Natural killer cell (primary cell): ENCODE measurements at regions not wholly inside any gene's neighbourhood (a gene's known extent, or its start where the extent isn't known, plus 50 kb on each side); places are given as distances from the start of the nearest gene placed in this dataset.

Source experiments
- ATAC-seq, 3 donors: fragments of 150-1000 bp in 2 of 3; fragments of 200-7000 bp in 1 of 3; cut with Tn5 transposase; 1 replicate in 1 of 3; 2 replicates in 2 of 3; pipeline ENCODE4 v1.10.0; 2021; ENCODE audit warnings: mild to moderate bottlenecking in 2 of 3, moderate library complexity in 2 of 3
- DNase-seq, 2 donors: peaks; one replicate each; pipeline versions ENCODE4 v3.0.0 to v3.0.0-alpha.2; 2013 to 2021; ENCODE audit warnings: mixed read lengths in 1 of 2
- H3K27ac ChIP-seq: one replicate; pipeline ENCODE4 v1.5.1; 2013; ENCODE audit warnings: mild to moderate bottlenecking, low read length
- H3K27me3 ChIP-seq: one replicate; pipeline ENCODE4 v1.6.1; 2013; ENCODE audit warnings: low read length; ENCODE audit not compliant: control insufficient read depth, insufficient read depth
- H3K36me3 ChIP-seq: one replicate; pipeline ENCODE4 v1.6.1; 2013; ENCODE audit warnings: low read length; ENCODE audit not compliant: control insufficient read depth, insufficient read depth
- H3K4me1 ChIP-seq: one replicate; pipeline ENCODE4 v1.6.1; 2013; ENCODE audit warnings: low read length; ENCODE audit not compliant: control insufficient read depth, insufficient read depth
- H3K4me3 ChIP-seq: one replicate; pipeline ENCODE4 v1.5.1; 2013; ENCODE audit warnings: low read length
- H3K9me3 ChIP-seq: one replicate; pipeline ENCODE4 v1.6.1; 2013; ENCODE audit warnings: low read length; ENCODE audit not compliant: control insufficient read depth, insufficient read depth
- H3K27ac Mint-ChIP-seq, 2 donors: one replicate each; pipeline ENCODE4 v1.8.0; 2022; ENCODE audit warnings: mild to moderate bottlenecking in 2 of 2, mixed read lengths in 2 of 2, moderate library complexity in 1 of 2
- H3K27me3 Mint-ChIP-seq, 2 donors: one replicate each; pipeline ENCODE4 v1.8.0; 2022; ENCODE audit warnings: low read depth in 2 of 2, mixed read lengths in 2 of 2
- H3K36me3 Mint-ChIP-seq: one replicate; pipeline ENCODE4 v1.8.0; 2022; ENCODE audit warnings: mixed read lengths
- H3K4me1 Mint-ChIP-seq, 2 donors: one replicate each; pipeline ENCODE4 v1.8.0; 2022; ENCODE audit warnings: mixed read lengths in 2 of 2
- H3K4me3 Mint-ChIP-seq: one replicate; pipeline ENCODE4 v1.8.0; 2022; ENCODE audit warnings: mild to moderate bottlenecking, moderate library complexity, mixed read lengths
- H3K9me3 Mint-ChIP-seq, 2 donors: one replicate each; pipeline ENCODE4 v1.8.0; 2022; ENCODE audit warnings: mixed read lengths in 2 of 2
- CTCF ChIP-seq: fragments of 200-600 bp; IDR thresholded peaks from one replicate; pipeline ENCODE4 v1.8.0; 2022; ENCODE audit warnings: antibody characterized with exemption
- WGBS: methylation state at CpG from one replicate; pipeline ENCODE4 v1.1.7; 2013; ENCODE audit warnings: missing lambda C conversion rate; ENCODE audit not compliant: insufficient coverage; 5-methylcytosine and 5-hydroxymethylcytosine counted together
- intact Hi-C: fragments of 100-400 bp; cut with micrococcal nuclease; formaldehyde crosslinking; loops from one replicate; pipeline ENCODE4 v1.14.2; 2022

- peaks cover 4 to 26% of the 10 kb centered on the region in 2 donors for H3K9me3 Mint-ChIP-seq
- H3K4me3 ChIP-seq, result no peak overlapping the region
- peaks cover 33 to 35% of the 10 kb centered on the region in 2 donors for H3K4me1 Mint-ChIP-seq
- peaks cover 0 to 3% of the 10 kb centered on the region in 2 donors for H3K27me3 Mint-ChIP-seq
- no peak for ATAC-seq
- H3K4me3 Mint-ChIP-seq, result no peak overlapping the region
- no peak overlapping the region for H3K27ac ChIP-seq
- no peak for TF ChIP-seq CTCF
- DNase-seq, result no peak
- H3K9me3 ChIP-seq, result peaks cover 10% of the 10 kb centered on the region
- peaks cover 45% of the 10 kb centered on the region for H3K36me3 Mint-ChIP-seq
- no peaks in the 10 kb centered on the region for H3K36me3 ChIP-seq
- H3K27ac Mint-ChIP-seq, result peak overlapping the region in 1 of 2 donors; percentile 70
- no peaks in the 10 kb centered on the region for H3K27me3 ChIP-seq
- intact Hi-C loops, result no loop called here
- 88% methylated on average over 2 of the region's 5 CpGs for WGBS
- peaks cover 8% of the 10 kb centered on the region for H3K4me1 ChIP-seq
Measured at GRCh38 chr2:111627256-111627655, 256.7 kb downstream of the ANAPC1 start.

DNA sequence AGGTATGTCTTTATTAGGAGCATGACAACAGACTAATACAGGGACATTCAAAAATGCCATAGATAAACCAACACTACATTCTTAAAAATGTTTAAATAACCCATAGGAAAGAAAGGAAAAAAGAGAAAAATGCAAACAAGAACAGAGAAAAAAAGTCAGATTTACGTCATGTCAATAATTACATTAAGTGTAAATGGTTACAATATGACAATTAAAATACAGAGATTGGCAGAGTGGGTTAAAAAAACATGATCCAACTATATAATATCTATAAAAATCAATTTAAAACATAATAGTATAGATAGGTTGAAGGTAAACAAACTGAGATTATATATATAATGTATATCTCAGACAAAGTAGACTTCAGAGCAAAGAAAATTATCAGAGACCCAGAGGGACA lies 255.8 kb downstream of the ANAPC1 start:
- H3K4me1 Mint-ChIP-seq, result peaks cover 42 to 44% of the 10 kb centered on the region in 2 donors

DNA sequence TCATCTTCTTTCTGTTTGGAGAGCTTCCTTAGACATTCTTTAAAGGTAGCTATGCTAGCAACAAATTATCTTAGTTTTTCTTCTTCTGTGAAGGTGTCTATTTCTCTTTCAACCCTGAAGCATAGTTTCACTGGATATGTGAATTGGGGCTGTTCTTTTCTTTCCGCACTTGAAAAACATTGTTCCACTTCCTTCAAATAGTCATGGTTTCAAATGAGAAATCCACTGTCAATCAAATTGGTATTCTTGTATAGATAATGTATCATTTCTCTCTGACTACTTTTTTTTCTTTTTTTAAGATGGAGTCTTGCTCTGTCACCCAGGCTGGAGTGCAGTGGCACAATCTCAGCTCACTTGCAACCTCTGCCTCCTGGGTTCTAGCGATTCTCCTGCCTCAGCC lies 254.0 kb downstream of the ANAPC1 start:
- no peaks in the 10 kb centered on the region for H3K36me3 ChIP-seq
- DNase-seq (no peak), ATAC-seq (no peak)
- H3K4me1 ChIP-seq, result peaks cover 14% of the 10 kb centered on the region
- no peak overlapping the region for H3K4me3 ChIP-seq
- H3K9me3 Mint-ChIP-seq, result peaks cover 4 to 26% of the 10 kb centered on the region in 2 donors
- peaks cover under 1 to 3% of the 10 kb centered on the region in 2 donors for H3K27me3 Mint-ChIP-seq
- TF ChIP-seq CTCF, result no peak
- H3K4me1 Mint-ChIP-seq, result peaks cover 43 to 45% of the 10 kb centered on the region in 2 donors
- peaks cover 10% of the 10 kb centered on the region for H3K9me3 ChIP-seq
- no peak overlapping the region for H3K27ac ChIP-seq
- H3K4me3 Mint-ChIP-seq, result no peak overlapping the region
- H3K27ac Mint-ChIP-seq, result no peak overlapping the region
- intact Hi-C loops, result no loop called here
- WGBS, result 100% methylated on average over 1 of the region's 2 CpGs
- H3K36me3 Mint-ChIP-seq, result peaks cover 45% of the 10 kb centered on the region
- no peaks in the 10 kb centered on the region for H3K27me3 ChIP-seq

More for the DNA sequence above, 255.8 kb downstream of the ANAPC1 start:
- peaks cover 0 to 3% of the 10 kb centered on the region in 2 donors for H3K27me3 Mint-ChIP-seq
- H3K4me1 ChIP-seq, result peaks cover 14% of the 10 kb centered on the region
- H3K27ac Mint-ChIP-seq, result no peak overlapping the region
- H3K36me3 Mint-ChIP-seq, result peaks cover 45% of the 10 kb centered on the region
- H3K27ac ChIP-seq, result no peak overlapping the region
- H3K27me3 ChIP-seq, result no peaks in the 10 kb centered on the region
- peaks cover 4 to 26% of the 10 kb centered on the region in 2 donors for H3K9me3 Mint-ChIP-seq
- no CpG with 5 or more reads among the region's 1 CpG for WGBS
- TF ChIP-seq CTCF, result no peak
- intact Hi-C loops, result no loop called here
- H3K4me3 Mint-ChIP-seq, result no peak overlapping the region
- DNase-seq (no peak), ATAC-seq (no peak)
- no peaks in the 10 kb centered on the region for H3K36me3 ChIP-seq
- no peak overlapping the region for H3K4me3 ChIP-seq
- H3K9me3 ChIP-seq, result peaks cover 10% of the 10 kb centered on the region

DNA sequence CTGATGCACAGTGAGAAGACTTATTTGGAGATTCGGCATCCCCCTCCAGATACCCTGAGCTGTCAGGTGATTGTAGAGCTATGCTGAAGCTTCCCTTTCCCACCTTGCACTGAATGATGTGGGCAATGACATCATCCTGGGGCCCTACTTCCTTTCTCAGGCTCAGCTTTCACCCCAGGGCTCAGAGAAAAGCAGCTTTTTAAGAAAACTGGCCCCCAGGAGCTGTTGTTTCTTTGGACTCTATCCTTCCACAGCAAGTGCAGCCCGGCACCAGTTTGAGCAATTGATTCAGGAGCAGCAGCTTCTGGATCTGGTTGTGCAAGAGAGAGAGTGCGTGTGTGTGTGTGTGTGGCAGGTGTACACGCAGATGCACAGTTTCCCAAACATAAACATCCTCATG lies 251.3 kb downstream of the ANAPC1 start:
- 27% methylated on average over 3 of the region's 4 CpGs for WGBS
- H3K4me3 Mint-ChIP-seq, result no peak overlapping the region
- no peak overlapping the region for H3K27ac ChIP-seq
- intact Hi-C loops, result no loop called here
- peak overlapping the region; percentile 78 to 88 for H3K27ac Mint-ChIP-seq
- H3K9me3 Mint-ChIP-seq, result peaks cover 0 to 15% of the 10 kb centered on the region in 2 donors
- H3K27me3 Mint-ChIP-seq, result peaks cover 7 to 12% of the 10 kb centered on the region in 2 donors
- H3K36me3 Mint-ChIP-seq, result peaks cover 33% of the 10 kb centered on the region
- peak in 1 of 2 donors; percentile 50 for DNase-seq
- peak; percentile 44 to 63 (median 52) for ATAC-seq
- H3K4me1 Mint-ChIP-seq, result peaks cover 24 to 25% of the 10 kb centered on the region in 2 donors
- no peaks in the 10 kb centered on the region for H3K27me3 ChIP-seq
- peaks cover 6% of the 10 kb centered on the region for H3K4me1 ChIP-seq
- peaks cover 6% of the 10 kb centered on the region for H3K9me3 ChIP-seq
- no peak for TF ChIP-seq CTCF
- H3K4me3 ChIP-seq, result no peak overlapping the region
- H3K36me3 ChIP-seq, result no peaks in the 10 kb centered on the region
